Central memory CD8-positive, alpha-beta T cell (primary cell): ENCODE measurements at regions not wholly inside any gene's neighbourhood (a gene's known extent, or its start where the extent isn't known, plus 50 kb on each side); places are given as distances from the start of the nearest gene placed in this dataset.

Source experiments
- ATAC-seq: fragments of 150-1000 bp; cut with Tn5 transposase; replicated peaks from 2 replicates; pipeline ENCODE4 v1.10.0; 2022; ENCODE audit warnings: mild to moderate bottlenecking, moderate FRiP score, moderate number of reproducible peaks; ENCODE audit not compliant: poor library complexity, severe bottlenecking; ENCODE audit errors: extremely low read depth
- DNase-seq, 2 donors: peaks; one replicate each; pipeline ENCODE4 v3.0.0; 2021; ENCODE audit warnings: low spot score in 2 of 2
- H3K27ac Mint-ChIP-seq: one replicate; pipeline ENCODE4 v1.8.0; 2022; ENCODE audit warnings: low read depth, mild to moderate bottlenecking, moderate library complexity, mixed read lengths
- H3K27me3 Mint-ChIP-seq: one replicate; pipeline ENCODE4 v1.8.0; 2022; ENCODE audit warnings: mixed read lengths
- H3K36me3 Mint-ChIP-seq: one replicate; pipeline ENCODE4 v1.8.0; 2022; ENCODE audit warnings: mild to moderate bottlenecking, moderate library complexity, mixed read lengths; ENCODE audit not compliant: insufficient read depth
- H3K4me1 Mint-ChIP-seq: one replicate; pipeline ENCODE4 v1.8.0; 2022; ENCODE audit warnings: mixed read lengths
- H3K4me3 Mint-ChIP-seq: one replicate; pipeline ENCODE4 v1.8.0; 2022; ENCODE audit warnings: mild to moderate bottlenecking, moderate library complexity, mixed read lengths
- H3K9me3 Mint-ChIP-seq: one replicate; pipeline ENCODE4 v1.8.0; 2022; ENCODE audit warnings: mixed read lengths

DNA sequence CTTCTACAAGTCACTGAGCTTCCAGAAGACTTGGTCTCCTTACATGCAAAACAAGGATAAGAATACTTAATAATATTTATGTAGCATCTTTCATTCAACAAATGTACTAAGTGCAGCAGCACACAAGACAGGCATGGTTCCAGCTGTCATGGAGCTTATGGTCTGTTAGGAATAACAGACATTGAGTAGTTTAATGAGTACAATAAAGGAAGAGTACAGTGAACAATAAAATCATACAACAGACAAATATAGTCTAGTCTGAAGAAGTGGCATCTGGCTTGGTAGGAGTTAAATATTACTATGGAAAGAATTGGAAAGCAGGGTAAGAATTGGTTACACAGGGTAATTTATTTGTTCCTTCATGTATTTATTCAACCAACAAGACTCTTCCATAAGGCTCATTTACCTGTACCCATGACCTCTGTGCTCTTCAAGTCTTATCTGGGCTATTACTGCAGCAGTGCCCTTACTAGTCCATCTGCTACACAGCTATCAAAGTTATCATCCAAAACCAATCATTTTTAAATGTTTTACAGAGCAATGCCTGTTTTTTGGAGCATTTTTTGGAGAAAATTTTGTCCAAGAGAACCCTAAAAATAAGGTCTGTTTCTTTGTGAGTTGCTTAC is 101.1 kb upstream of the RPL34 start:
- Mint-ChIP-seq H3K9me3 (no peaks in the 10 kb centered on the region), H3K36me3 (no peaks in the 10 kb centered on the region), H3K4me3 (no peak overlapping the region), H3K27ac (no peak overlapping the region), H3K27me3 (peaks cover 14% of the 10 kb centered on the region), H3K4me1 (peaks cover 9% of the 10 kb centered on the region)
- no peak for ATAC-seq
- DNase-seq: no peak

- Mint-ChIP-seq H3K4me1 (peaks cover 5% of the 10 kb centered on the region), H3K36me3 (no peaks in the 10 kb centered on the region), H3K4me3 (no peak overlapping the region), H3K27ac (no peak overlapping the region), H3K27me3 (peaks cover 47% of the 10 kb centered on the region), H3K9me3 (no peaks in the 10 kb centered on the region)
- ATAC-seq: no peak
- DNase-seq: no peak
Observed at GRCh38 chr4:108512615-108513505, 107.5 kb upstream of the RPL34 start.

GRCh38 chr4:108511618-108512017 is 108.8 kb upstream of the RPL34 start:
- DNase-seq (no peak), ATAC-seq (no peak)
- Mint-ChIP-seq H3K4me1 (peaks cover 5% of the 10 kb centered on the region), H3K9me3 (peaks cover 5% of the 10 kb centered on the region), H3K27ac (no peak overlapping the region), H3K4me3 (no peak overlapping the region), H3K27me3 (peaks cover 47% of the 10 kb centered on the region), H3K36me3 (no peaks in the 10 kb centered on the region)

DNA sequence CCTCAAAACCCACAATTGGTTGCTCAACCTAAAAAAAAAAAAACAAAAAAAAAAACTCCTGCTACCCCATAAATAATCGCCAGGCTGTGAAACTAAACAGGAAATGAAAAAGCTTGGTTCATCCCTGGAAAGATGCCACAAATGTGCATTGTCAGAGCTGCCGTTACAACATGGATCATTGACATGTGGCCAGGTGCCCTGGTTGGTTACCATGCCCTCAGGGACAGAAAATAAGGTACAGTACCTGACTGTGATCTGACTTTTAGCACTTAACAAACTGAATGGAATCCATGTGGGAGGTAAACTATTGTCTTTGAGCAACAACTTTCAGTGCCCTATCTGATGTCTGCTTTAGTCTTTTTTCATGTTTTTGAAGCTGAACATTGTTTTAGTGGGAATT is 118.0 kb upstream of the RPL34 start:
- Mint-ChIP-seq H3K9me3 (peaks cover 8% of the 10 kb centered on the region), H3K36me3 (no peaks in the 10 kb centered on the region), H3K4me3 (no peak overlapping the region), H3K27me3 (no peaks in the 10 kb centered on the region), H3K27ac (no peak overlapping the region), H3K4me1 (no peaks in the 10 kb centered on the region)
- DNase-seq: no peak
- ATAC-seq: no peak

GRCh38 chr4:108498925-108499324 is 121.5 kb upstream of the RPL34 start:
- no peak overlapping the region for H3K4me3 Mint-ChIP-seq
- no peaks in the 10 kb centered on the region for H3K36me3 Mint-ChIP-seq
- H3K9me3 Mint-ChIP-seq: peaks cover 7% of the 10 kb centered on the region
- peaks cover 17% of the 10 kb centered on the region for H3K27me3 Mint-ChIP-seq
- H3K4me1 Mint-ChIP-seq: no peaks in the 10 kb centered on the region
- no peak overlapping the region for H3K27ac Mint-ChIP-seq
- no peak for ATAC-seq
- DNase-seq: no peak

- no peaks in the 10 kb centered on the region for H3K36me3 Mint-ChIP-seq
- no peak overlapping the region for H3K27ac Mint-ChIP-seq
- H3K4me3 Mint-ChIP-seq: no peak overlapping the region
- DNase-seq (no peak), ATAC-seq (no peak)
- H3K27me3 Mint-ChIP-seq: peaks cover 48% of the 10 kb centered on the region
- H3K9me3 Mint-ChIP-seq: peaks cover 23% of the 10 kb centered on the region
- H3K4me1 Mint-ChIP-seq: no peaks in the 10 kb centered on the region
Observed at GRCh38 chr4:108493596-108493931, 126.8 kb upstream of the RPL34 start.

DNA sequence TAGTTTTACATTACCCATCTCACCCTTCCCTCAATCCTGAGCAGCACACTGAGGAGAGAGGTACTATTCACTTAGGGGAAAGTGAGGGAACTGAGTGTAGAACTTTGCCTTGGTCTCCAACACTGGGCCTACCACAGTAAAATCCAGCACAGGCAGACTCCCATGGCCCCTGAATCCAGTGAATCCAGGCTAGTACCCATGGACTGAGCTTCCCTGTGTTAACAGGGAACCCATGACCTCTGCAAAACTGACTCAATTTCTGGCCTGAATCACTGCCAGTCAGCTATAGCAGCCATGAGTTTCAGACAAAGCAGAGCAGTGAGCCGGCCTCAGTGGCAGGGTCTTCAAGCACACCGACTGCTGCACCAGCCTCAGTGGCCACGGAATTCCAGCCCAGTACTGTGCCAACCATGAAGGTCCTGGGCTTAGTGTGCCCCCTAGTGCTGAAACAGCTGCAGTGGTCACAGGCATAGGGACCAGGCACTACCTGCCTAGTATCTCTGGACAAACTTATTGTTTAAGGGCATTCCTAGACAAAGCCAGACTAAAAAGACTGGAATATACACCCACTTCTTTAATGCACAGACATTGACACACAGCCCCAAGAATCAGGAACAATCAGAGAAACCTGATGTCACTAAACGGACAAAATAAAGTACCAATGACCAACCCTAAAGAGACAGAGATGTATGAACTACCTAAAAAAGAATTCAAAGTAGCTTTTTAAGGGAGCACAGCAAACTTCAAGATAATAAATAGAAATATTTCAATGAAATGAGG is 127.4 kb upstream of the RPL34 start:
- Mint-ChIP-seq H3K27me3 (peaks cover 48% of the 10 kb centered on the region), H3K4me1 (no peaks in the 10 kb centered on the region), H3K27ac (no peak overlapping the region), H3K9me3 (peaks cover 23% of the 10 kb centered on the region), H3K4me3 (no peak overlapping the region), H3K36me3 (no peaks in the 10 kb centered on the region)
- ATAC-seq: no peak
- no peak for DNase-seq

GRCh38 chr4:108488865-108489264 is 131.5 kb upstream of the RPL34 start:
- H3K4me3 Mint-ChIP-seq: no peak overlapping the region
- H3K27ac Mint-ChIP-seq: no peak overlapping the region
- H3K27me3 Mint-ChIP-seq: peaks cover 31% of the 10 kb centered on the region
- H3K4me1 Mint-ChIP-seq: peaks cover 9% of the 10 kb centered on the region
- ATAC-seq: no peak
- no peaks in the 10 kb centered on the region for H3K36me3 Mint-ChIP-seq
- DNase-seq: no peak
- peaks cover 16% of the 10 kb centered on the region for H3K9me3 Mint-ChIP-seq

- no peak for DNase-seq
- H3K27ac Mint-ChIP-seq: no peak overlapping the region
- H3K9me3 Mint-ChIP-seq: no peaks in the 10 kb centered on the region
- peaks cover 24% of the 10 kb centered on the region for H3K4me1 Mint-ChIP-seq
- H3K4me3 Mint-ChIP-seq: no peak overlapping the region
- H3K27me3 Mint-ChIP-seq: peaks cover 23% of the 10 kb centered on the region
- no peaks in the 10 kb centered on the region for H3K36me3 Mint-ChIP-seq
- no peak for ATAC-seq
Observed at GRCh38 chr4:108486046-108486445, 134.3 kb upstream of the RPL34 start.

- Mint-ChIP-seq H3K27ac (no peak overlapping the region), H3K4me1 (peaks cover 24% of the 10 kb centered on the region), H3K4me3 (no peak overlapping the region), H3K27me3 (peaks cover 4% of the 10 kb centered on the region), H3K36me3 (no peaks in the 10 kb centered on the region), H3K9me3 (no peaks in the 10 kb centered on the region)
- no peak for DNase-seq
- no peak for ATAC-seq
Observed at GRCh38 chr4:108484187-108484586, 136.2 kb upstream of the RPL34 start.

- Mint-ChIP-seq H3K4me3 (peak overlapping the region; percentile 56), H3K27me3 (no peaks in the 10 kb centered on the region), H3K4me1 (peaks cover 24% of the 10 kb centered on the region)
Observed at GRCh38 chr4:108483650-108484049, 136.7 kb upstream of the RPL34 start.

DNA sequence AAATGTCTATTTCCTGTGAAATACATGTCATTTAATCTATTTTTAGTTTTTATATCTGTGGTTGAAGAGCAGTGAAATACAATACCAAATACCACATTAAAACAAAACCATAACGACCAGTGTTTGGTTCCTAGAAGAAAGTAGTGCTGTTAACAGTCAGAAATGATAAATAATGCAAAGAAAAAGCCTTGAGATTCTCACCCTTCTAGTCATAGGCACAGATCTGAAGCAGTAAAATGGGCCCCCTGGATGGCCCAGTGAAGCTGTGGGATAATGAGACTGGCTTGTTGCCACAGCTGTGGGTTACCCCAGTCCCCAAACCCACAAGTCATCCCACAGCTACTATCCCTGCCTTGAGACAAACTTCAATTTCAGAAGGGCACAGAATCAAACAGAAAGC is 137.3 kb upstream of the RPL34 start:
- no peaks in the 10 kb centered on the region for H3K27me3 Mint-ChIP-seq
- DNase-seq: no peak
- H3K9me3 Mint-ChIP-seq: no peaks in the 10 kb centered on the region
- H3K4me1 Mint-ChIP-seq: peaks cover 24% of the 10 kb centered on the region
- H3K27ac Mint-ChIP-seq: no peak overlapping the region
- peak overlapping the region; percentile 56 for H3K4me3 Mint-ChIP-seq
- peak; percentile 72 for ATAC-seq
- no peaks in the 10 kb centered on the region for H3K36me3 Mint-ChIP-seq

More at GRCh38 chr4:108483650-108484049, 136.7 kb upstream of the RPL34 start:
- Mint-ChIP-seq H3K36me3 (no peaks in the 10 kb centered on the region), H3K27ac (no peak overlapping the region), H3K9me3 (no peaks in the 10 kb centered on the region)
- DNase-seq (no peak), ATAC-seq (no peak)
